Left lung (tissue), 4 donors: ENCODE measurements at regions not wholly inside any gene's neighbourhood (a gene's known extent, or its start where the extent isn't known, plus 50 kb on each side); places are given as distances from the start of the nearest gene placed in this dataset.

Experiments
- ATAC-seq: fragments of 200-7000 bp; cut with Tn5 transposase; one replicate; pipeline ENCODE4 v1.9.1; 2020; ENCODE audit warnings: moderate library complexity
- DNase-seq, 4 donors: peaks; one replicate each; pipeline ENCODE4 v3.0.0-alpha.2; 2013 to 2020
- H3K27ac ChIP-seq, 2 donors: fragments of 200-600 bp; sonication (generic) in 1 of 2; one replicate each; pipeline versions ENCODE4 v1.5.0 to v1.8.0; 2020 to 2021
- H3K27me3 ChIP-seq, 2 donors: fragments of 200-600 bp; sonication (generic) in 1 of 2; one replicate each; pipeline versions ENCODE4 v1.5.0 to v1.8.0; 2020 to 2021
- H3K36me3 ChIP-seq, 2 donors: fragments of 200-600 bp; sonication (generic) in 1 of 2; one replicate each; pipeline versions ENCODE4 v1.5.0 to v1.8.0; 2020 to 2021
- H3K4me1 ChIP-seq, 2 donors: fragments of 200-600 bp; one replicate each; pipeline ENCODE4 v1.8.0; 2021
- H3K4me3 ChIP-seq, 2 donors: fragments of 200-600 bp; sonication (generic) in 1 of 2; one replicate each; pipeline versions ENCODE4 v1.5.0 to v1.8.0; 2020 to 2021; ENCODE audit warnings: mild to moderate bottlenecking in 1 of 2
- H3K9me3 ChIP-seq, 2 donors: fragments of 200-600 bp; sonication (generic) in 1 of 2; one replicate each; pipeline versions ENCODE4 v1.5.0 to v1.8.0; 2020 to 2021
- CTCF ChIP-seq, 2 donors: fragments of 200-600 bp; sonication (generic) in 1 of 2; IDR thresholded peaks; one replicate each; pipeline versions ENCODE4 v1.5.0 to v1.8.0; 2021; ENCODE audit warnings: antibody characterized with exemption in 2 of 2
- intact Hi-C, 2 donors: fragments of 100-400 bp; cut with DNase I; formaldehyde crosslinking; loops; one replicate each; pipeline versions ENCODE4 v1.11.2 to v1.14.2; 2022
- donor health status: DM: no; HTN: yes; CAD: no.
- donor health status: DM: no; HTN: no; CAD: no.

GRCh38 chr7:115683093-115683492 is 347.5 kb downstream of the TFEC start:
- DNase-seq = no peak
- TF ChIP-seq CTCF (IDR thresholded peaks at IDR 0.05) = no peak
- Histone ChIP-seq H3K4me1 (peaks cover 0 to 2% of the 10 kb centered on the region in 2 donors), H3K4me3 (no peak overlapping the region), H3K9me3 (no peaks in the 10 kb centered on the region), H3K27me3 (no peaks in the 10 kb centered on the region), H3K27ac (no peak overlapping the region), H3K36me3 (no peaks in the 10 kb centered on the region)
- ATAC-seq = no peak
- intact Hi-C loops = no loop called here

- intact Hi-C loops = no loop called here
- H3K27ac ChIP-seq = no peak overlapping the region
- no peaks in the 10 kb centered on the region for H3K9me3 ChIP-seq
- no peak for ATAC-seq
- H3K4me1 ChIP-seq = peaks cover 0 to 5% of the 10 kb centered on the region in 2 donors
- no peak for TF ChIP-seq CTCF (IDR thresholded peaks at IDR 0.05)
- no peak overlapping the region for H3K4me3 ChIP-seq
- DNase-seq = no peak
- H3K36me3 ChIP-seq = no peaks in the 10 kb centered on the region
- H3K27me3 ChIP-seq = no peaks in the 10 kb centered on the region
These were observed 348.1 kb downstream of the TFEC start for GRCh38 chr7:115682507-115682906.

GRCh38 chr7:115680921-115681320 is 349.6 kb downstream of the TFEC start:
- H3K9me3 ChIP-seq = no peaks in the 10 kb centered on the region
- no peak for ATAC-seq
- TF ChIP-seq CTCF (IDR thresholded peaks at IDR 0.05) = no peak

GRCh38 chr7:115679976-115680375 is 350.6 kb downstream of the TFEC start:
- peak in 1 of 4 donors; percentile 30 for DNase-seq
- H3K4me3 ChIP-seq = no peak overlapping the region
- peak; percentile 81 for ATAC-seq
- intact Hi-C loops = no loop called here
- no peak overlapping the region for H3K27ac ChIP-seq
- H3K36me3 ChIP-seq = no peaks in the 10 kb centered on the region
- H3K27me3 ChIP-seq = peaks cover 0 to 2% of the 10 kb centered on the region in 2 donors
- no peaks in the 10 kb centered on the region for H3K9me3 ChIP-seq
- peaks cover 0 to 5% of the 10 kb centered on the region in 2 donors for H3K4me1 ChIP-seq
- peak; percentile 23 to 30 for TF ChIP-seq CTCF (IDR thresholded peaks at IDR 0.05)

More at GRCh38 chr7:115680921-115681320, 349.6 kb downstream of the TFEC start:
- no peak for DNase-seq
- intact Hi-C loops = no loop called here
- no peak overlapping the region for H3K27ac ChIP-seq
- no peaks in the 10 kb centered on the region for H3K36me3 ChIP-seq
- no peaks in the 10 kb centered on the region for H3K27me3 ChIP-seq
- no peak overlapping the region for H3K4me3 ChIP-seq
- peaks cover 0 to 5% of the 10 kb centered on the region in 2 donors for H3K4me1 ChIP-seq

GRCh38 chr7:115679423-115679822 is 351.1 kb downstream of the TFEC start:
- Histone ChIP-seq H3K27ac (no peak overlapping the region), H3K9me3 (no peaks in the 10 kb centered on the region), H3K4me3 (no peak overlapping the region), H3K27me3 (peaks cover 0 to 2% of the 10 kb centered on the region in 2 donors), H3K36me3 (no peaks in the 10 kb centered on the region), H3K4me1 (peaks cover 0 to 5% of the 10 kb centered on the region in 2 donors)
- ATAC-seq (no peak), DNase-seq (no peak)
- intact Hi-C loops = no loop called here
- no peak for TF ChIP-seq CTCF (IDR thresholded peaks at IDR 0.05)
